SK-N-SH (cell line): ENCODE measurements at regions not wholly inside any gene's neighbourhood (a gene's known extent, or its start where the extent isn't known, plus 50 kb on each side); places are given as distances from the start of the nearest gene placed in this dataset.

ENCODE experiments used
- CTCF ChIP-seq: fragments of 200-600 bp; sonication (generic); IDR thresholded peaks from 2 replicates; pipeline ENCODE4 v1.6.1; 2017; ENCODE audit warnings: antibody characterized with exemption, mild to moderate bottlenecking, moderate library complexity
- EZH2phosphoT487 ChIP-seq: fragments of 200-600 bp; sonication (generic); IDR thresholded peaks from 2 replicates; pipeline ENCODE4 v1.6.1; 2017; ENCODE audit warnings: low read depth, mixed run types, mild to moderate bottlenecking, antibody characterized with exemption, moderate library complexity, borderline replicate concordance
- POLR2AphosphoS5 ChIP-seq: IDR thresholded peaks from 2 replicates; pipeline ENCODE4 v1.6.1; 2012; ENCODE audit warnings: low read depth, low read length
- RAD21 ChIP-seq: IDR thresholded peaks from 2 replicates; pipeline ENCODE4 v1.6.1; 2012; ENCODE audit warnings: mild to moderate bottlenecking, low read length
- REST ChIP-seq: IDR thresholded peaks from 2 replicates; pipeline ENCODE4 v1.6.1; 2012; ENCODE audit warnings: mild to moderate bottlenecking, low read depth, low read length, moderate library complexity
- RFX5 ChIP-seq: IDR thresholded peaks from 2 replicates; pipeline ENCODE4 v1.6.1; 2012; ENCODE audit warnings: mild to moderate bottlenecking, improper control_type of control experiment, low read length
- USF2 ChIP-seq: fragments of 150-350 bp; IDR thresholded peaks from 2 replicates; pipeline ENCODE4 v1.6.1; 2017; ENCODE audit warnings: antibody characterized with exemption, low read length, low read depth, borderline replicate concordance

GRCh38 chr2:7830616-7831015 is 851.2 kb upstream of the ID2 start:
- TF ChIP-seq EZH2phosphoT487 (no peak), POLR2AphosphoS5 (no peak), REST (no peak), RAD21 (no peak), CTCF (no peak), RFX5 (no peak), USF2 (no peak)
